ENCODE measurements at regions not wholly inside any gene's neighbourhood (a gene's known extent, or its start where the extent isn't known, plus 50 kb on each side); places are given as distances from the start of the nearest gene placed in this dataset.

GRCh38 chr12:72723732-72724131 lies 451.6 kb downstream of the TRHDE start:
- DNase-seq (ENCODE audit: low spot score), result no peak
- Histone ChIP-seq H4K20me1 (replicated peaks; ENCODE audit: insufficient read depth) (no peaks in the 10 kb centered on the region), H3K36me3 (ENCODE audit: insufficient read depth) (peaks cover 2% of the 10 kb centered on the region; the same call in 1 of the 2 replicates), H3K4me3 (no peak overlapping the region), H2AFZ (peak overlapping the region; percentile 9; the same call in 1 of the 2 replicates), H3F3A (replicated peaks; ENCODE audit: low read depth) (no peaks in the 10 kb centered on the region), H3K9me2 (ENCODE audit: insufficient read depth) (no peaks in the 10 kb centered on the region), H3K27ac (ENCODE audit: low read depth) (no peak overlapping the region), H3K4me2 (no peak overlapping the region), H3K27me3 (ENCODE audit: insufficient read depth) (no peaks in the 10 kb centered on the region), H3K4me1 (ENCODE audit: insufficient read depth) (no peaks in the 10 kb centered on the region), H3K79me2 (replicated peaks; ENCODE audit: insufficient read depth) (no peaks in the 10 kb centered on the region)
- Mint-ChIP-seq H3K27ac (no peak overlapping the region), H3K27me3 (ENCODE audit: insufficient read depth, low read depth, poor library complexity) (peaks cover 1% of the 10 kb centered on the region), H3K4me3 (no peak overlapping the region), H3K4me1 (no peaks in the 10 kb centered on the region), H3K9me3 (peaks cover 29% of the 10 kb centered on the region), H3K36me3 (ENCODE audit: low read depth) (peaks cover 27% of the 10 kb centered on the region)
- TF ChIP-seq POLR2AphosphoS5 (IDR thresholded peaks at IDR 0.05; ENCODE audit: low read depth) (no peak), EZH2phosphoT487 (IDR thresholded peaks at IDR 0.05; ENCODE audit: unreplicated experiment) (no peak), ZNF114 (CRISPR knock-in tag; IDR thresholded peaks at IDR 0.05) (no peak), CREB1 (CRISPR knock-in tag; IDR thresholded peaks at IDR 0.05; ENCODE audit: low read depth) (no peak), ZNF331 (CRISPR knock-in tag; IDR thresholded peaks at IDR 0.05; ENCODE audit: low read depth) (no peak), EZH2 (IDR thresholded peaks at IDR 0.05; ENCODE audit: low read depth, unreplicated experiment) (no peak), STAT1 (IDR thresholded peaks at IDR 0.05; ENCODE audit: unreplicated experiment) (no peak), JUNB (IDR thresholded peaks at IDR 0.05; ENCODE audit: unreplicated experiment) (no peak), NANOG (IDR thresholded peaks at IDR 0.05; ENCODE audit: borderline replicate concordance) (no peak), ZNF462 (CRISPR knock-in tag; IDR thresholded peaks at IDR 0.05) (no peak)
- TF ChIP-seq, protein P1, sequence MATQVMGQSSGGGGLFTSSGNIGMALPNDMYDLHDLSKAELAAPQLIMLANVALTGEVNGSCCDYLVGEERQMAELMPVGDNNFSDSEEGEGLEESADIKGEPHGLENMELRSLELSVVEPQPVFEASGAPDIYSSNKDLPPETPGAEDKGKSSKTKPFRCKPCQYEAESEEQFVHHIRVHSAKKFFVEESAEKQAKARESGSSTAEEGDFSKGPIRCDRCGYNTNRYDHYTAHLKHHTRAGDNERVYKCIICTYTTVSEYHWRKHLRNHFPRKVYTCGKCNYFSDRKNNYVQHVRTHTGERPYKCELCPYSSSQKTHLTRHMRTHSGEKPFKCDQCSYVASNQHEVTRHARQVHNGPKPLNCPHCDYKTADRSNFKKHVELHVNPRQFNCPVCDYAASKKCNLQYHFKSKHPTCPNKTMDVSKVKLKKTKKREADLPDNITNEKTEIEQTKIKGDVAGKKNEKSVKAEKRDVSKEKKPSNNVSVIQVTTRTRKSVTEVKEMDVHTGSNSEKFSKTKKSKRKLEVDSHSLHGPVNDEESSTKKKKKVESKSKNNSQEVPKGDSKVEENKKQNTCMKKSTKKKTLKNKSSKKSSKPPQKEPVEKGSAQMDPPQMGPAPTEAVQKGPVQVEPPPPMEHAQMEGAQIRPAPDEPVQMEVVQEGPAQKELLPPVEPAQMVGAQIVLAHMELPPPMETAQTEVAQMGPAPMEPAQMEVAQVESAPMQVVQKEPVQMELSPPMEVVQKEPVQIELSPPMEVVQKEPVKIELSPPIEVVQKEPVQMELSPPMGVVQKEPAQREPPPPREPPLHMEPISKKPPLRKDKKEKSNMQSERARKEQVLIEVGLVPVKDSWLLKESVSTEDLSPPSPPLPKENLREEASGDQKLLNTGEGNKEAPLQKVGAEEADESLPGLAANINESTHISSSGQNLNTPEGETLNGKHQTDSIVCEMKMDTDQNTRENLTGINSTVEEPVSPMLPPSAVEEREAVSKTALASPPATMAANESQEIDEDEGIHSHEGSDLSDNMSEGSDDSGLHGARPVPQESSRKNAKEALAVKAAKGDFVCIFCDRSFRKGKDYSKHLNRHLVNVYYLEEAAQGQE (IDR thresholded peaks at IDR 0.05; ENCODE audit: unreplicated experiment), result no peak
- TF ChIP-seq, protein P2, sequence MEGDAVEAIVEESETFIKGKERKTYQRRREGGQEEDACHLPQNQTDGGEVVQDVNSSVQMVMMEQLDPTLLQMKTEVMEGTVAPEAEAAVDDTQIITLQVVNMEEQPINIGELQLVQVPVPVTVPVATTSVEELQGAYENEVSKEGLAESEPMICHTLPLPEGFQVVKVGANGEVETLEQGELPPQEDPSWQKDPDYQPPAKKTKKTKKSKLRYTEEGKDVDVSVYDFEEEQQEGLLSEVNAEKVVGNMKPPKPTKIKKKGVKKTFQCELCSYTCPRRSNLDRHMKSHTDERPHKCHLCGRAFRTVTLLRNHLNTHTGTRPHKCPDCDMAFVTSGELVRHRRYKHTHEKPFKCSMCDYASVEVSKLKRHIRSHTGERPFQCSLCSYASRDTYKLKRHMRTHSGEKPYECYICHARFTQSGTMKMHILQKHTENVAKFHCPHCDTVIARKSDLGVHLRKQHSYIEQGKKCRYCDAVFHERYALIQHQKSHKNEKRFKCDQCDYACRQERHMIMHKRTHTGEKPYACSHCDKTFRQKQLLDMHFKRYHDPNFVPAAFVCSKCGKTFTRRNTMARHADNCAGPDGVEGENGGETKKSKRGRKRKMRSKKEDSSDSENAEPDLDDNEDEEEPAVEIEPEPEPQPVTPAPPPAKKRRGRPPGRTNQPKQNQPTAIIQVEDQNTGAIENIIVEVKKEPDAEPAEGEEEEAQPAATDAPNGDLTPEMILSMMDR (conservative IDR thresholded peaks at IDR 0.05; ENCODE audit: low read depth in 2 of 2), result no peak
- TF ChIP-seq, protein P3, sequence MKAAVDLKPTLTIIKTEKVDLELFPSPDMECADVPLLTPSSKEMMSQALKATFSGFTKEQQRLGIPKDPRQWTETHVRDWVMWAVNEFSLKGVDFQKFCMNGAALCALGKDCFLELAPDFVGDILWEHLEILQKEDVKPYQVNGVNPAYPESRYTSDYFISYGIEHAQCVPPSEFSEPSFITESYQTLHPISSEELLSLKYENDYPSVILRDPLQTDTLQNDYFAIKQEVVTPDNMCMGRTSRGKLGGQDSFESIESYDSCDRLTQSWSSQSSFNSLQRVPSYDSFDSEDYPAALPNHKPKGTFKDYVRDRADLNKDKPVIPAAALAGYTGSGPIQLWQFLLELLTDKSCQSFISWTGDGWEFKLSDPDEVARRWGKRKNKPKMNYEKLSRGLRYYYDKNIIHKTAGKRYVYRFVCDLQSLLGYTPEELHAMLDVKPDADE (IDR thresholded peaks at IDR 0.05), result no peak
- no peak for ATAC-seq

All from GM23338 (cell line).